ENCODE measurements at regions not wholly inside any gene's neighbourhood (a gene's known extent, or its start where the extent isn't known, plus 50 kb on each side); places are given as distances from the start of the nearest gene placed in this dataset.

GRCh38 chr4:187558391-187558790, 437.2 kb upstream of the ZFP42 start:
- intact Hi-C loops (cut with micrococcal nuclease) = no loop called here

- intact Hi-C loops (cut with micrococcal nuclease) = no loop called here
Measured at GRCh38 chr4:187562345-187562744, 433.2 kb upstream of the ZFP42 start.

- intact Hi-C loops (cut with micrococcal nuclease) = no loop called here
Measured at GRCh38 chr4:187565416-187565815, 430.2 kb upstream of the ZFP42 start.

- intact Hi-C loops (cut with micrococcal nuclease) = no loop called here
Measured at GRCh38 chr4:187569871-187570270, 425.7 kb upstream of the ZFP42 start.

GRCh38 chr4:187575706-187576105, 419.9 kb upstream of the ZFP42 start:
- intact Hi-C loops (cut with micrococcal nuclease) = no loop called here

GRCh38 chr4:187576751-187577150, 418.8 kb upstream of the ZFP42 start:
- intact Hi-C loops (cut with micrococcal nuclease) = no loop called here

GRCh38 chr4:187577941-187578480, 417.6 kb upstream of the ZFP42 start:
- intact Hi-C loops (cut with micrococcal nuclease) = no loop called here

- intact Hi-C loops (cut with micrococcal nuclease) = no loop called here
Measured at GRCh38 chr4:187586892-187587291, 408.7 kb upstream of the ZFP42 start.

- intact Hi-C loops (cut with micrococcal nuclease) = no loop called here
Measured at GRCh38 chr4:187598196-187598595, 397.4 kb upstream of the ZFP42 start.

GRCh38 chr4:187602339-187603092, 393.1 kb upstream of the ZFP42 start:
- intact Hi-C loops (cut with micrococcal nuclease) = no loop called here

GRCh38 chr4:187603093-187604025, 392.2 kb upstream of the ZFP42 start:
- intact Hi-C loops (cut with micrococcal nuclease) = no loop called here

- intact Hi-C loops (cut with micrococcal nuclease) = no loop called here
Measured at GRCh38 chr4:187604984-187605383, 390.6 kb upstream of the ZFP42 start.

GRCh38 chr4:187606581-187606980, 389.0 kb upstream of the ZFP42 start:
- intact Hi-C loops (cut with micrococcal nuclease) = loop anchor here (1.0 kb wide), 1 partner anchor 1596 kb away; no protein-coding TSS in a partner anchor

GRCh38 chr4:187608001-187608421, 387.6 kb upstream of the ZFP42 start:
- intact Hi-C loops (cut with micrococcal nuclease) = no loop called here

- intact Hi-C loops (cut with micrococcal nuclease) = no loop called here
Measured at GRCh38 chr4:187612301-187612700, 383.3 kb upstream of the ZFP42 start.

GRCh38 chr4:187613089-187613839, 382.3 kb upstream of the ZFP42 start:
- intact Hi-C loops (cut with micrococcal nuclease) = no loop called here

GRCh38 chr4:187615972-187616371, 379.6 kb upstream of the ZFP42 start:
- intact Hi-C loops (cut with micrococcal nuclease) = no loop called here

- intact Hi-C loops (cut with micrococcal nuclease) = no loop called here
Measured at GRCh38 chr4:187617113-187617512, 378.5 kb upstream of the ZFP42 start.

GRCh38 chr4:187618701-187619281, 376.8 kb upstream of the ZFP42 start:
- intact Hi-C loops (cut with micrococcal nuclease) = no loop called here

- intact Hi-C loops (cut with micrococcal nuclease) = no loop called here
Measured at GRCh38 chr4:187619319-187619718, 376.3 kb upstream of the ZFP42 start.

All from T-helper 1 cell treated with Interleukin-12 subunit alpha and Interleukin-12 subunit beta and Interleukin-4 antibody, amounts not matched to agents 30 ng/mL and 1 ng/mL, for 36 hours (primary cell).